GM12878 (cell line): ENCODE measurements at regions not wholly inside any gene's neighbourhood (a gene's known extent, or its start where the extent isn't known, plus 50 kb on each side); places are given as distances from the start of the nearest gene placed in this dataset.

Source experiments
- ATAC-seq: fragments of 200-7000 bp; cut with Tn5 transposase; 3 replicates; pipeline ENCODE4 v1.9.1; 2020; ENCODE audit warnings: mild to moderate bottlenecking, moderate library complexity
- BruUV-seq: library from RNA; stranded (reverse); fragments of 400-500 nt; replicated peaks from 2 replicates; lab custom pipeline; 2021; lab: Mats Ljungman, UMichigan
- CTCF ChIA-PET: fragments of 300-600 bp; sonication (Branson Sonifier 250); formaldehyde crosslinking; extraction: SDS; loops from one replicate; lab custom pipeline; 2021; ENCODE audit warnings: inconsistent platforms; lab: Yijun Ruan, JAX
- POLR2A ChIA-PET: fragments of 350-600 bp; formaldehyde crosslinking; extraction: SDS; loops from one replicate; lab custom pipeline; 2021; ENCODE audit warnings: inconsistent platforms; lab: Charles Lee
- RAD21 ChIA-PET: fragments of 300-600 bp; sonication (Branson Sonifier 250); formaldehyde crosslinking; loops from one replicate; lab custom pipeline; 2023; ENCODE audit warnings: antibody characterized with exemption; ENCODE audit not compliant: unreplicated experiment; lab: Charles Lee
- SMC1A ChIA-PET: fragments of 300-600 bp; sonication (Branson Sonifier 250); formaldehyde crosslinking; loops from one replicate; lab custom pipeline; 2023; ENCODE audit not compliant: unreplicated experiment, uncharacterized antibody; lab: Charles Lee
- DNase-seq: peaks from one replicate; pipeline ENCODE4 v3.0.0-alpha.2; 2011; ENCODE audit warnings: low read depth, low spot score
- FAIRE-seq: peaks from 3 replicates; lab custom pipeline; 2011; peaks lifted over from hg19 to GRCh38; lab: Jason Lieb, UNC
- H2AFZ ChIP-seq: 2 replicates; pipeline ENCODE4 v1.6.0; 2011; ENCODE audit warnings: low read depth, low read length, control low read depth; ENCODE audit not compliant: control insufficient read depth
- H3K27ac ChIP-seq: 2 replicates; pipeline ENCODE4 v1.5.1; 2011; ENCODE audit warnings: control low read depth; ENCODE audit not compliant: control insufficient read depth, insufficient read depth
- H3K27me3 ChIP-seq, 2 experiments: replicated peaks in 1 of 2; 2 replicates each; pipeline versions ENCODE4 v1.6.0 to v1.6.1; 2011; ENCODE audit warnings: low read length in 1 of 2; ENCODE audit not compliant: control insufficient read depth in 2 of 2, insufficient read depth in 2 of 2
- H3K36me3 ChIP-seq, 2 experiments: 2 replicates each; pipeline ENCODE4 v1.5.1; 2011; ENCODE audit warnings: low read length in 1 of 2; ENCODE audit not compliant: control insufficient read depth in 2 of 2, insufficient read depth in 2 of 2
- H3K4me1 ChIP-seq: 2 replicates; pipeline ENCODE4 v1.6.1; 2011; ENCODE audit warnings: mild to moderate bottlenecking, low read length, moderate library complexity, mixed read lengths; ENCODE audit not compliant: control insufficient read depth, insufficient read depth
- H3K4me2 ChIP-seq: 2 replicates; pipeline ENCODE4 v1.6.0; 2011; ENCODE audit warnings: control low read depth; ENCODE audit not compliant: control insufficient read depth, insufficient read depth
- H3K4me3 ChIP-seq: fragments of 200-600 bp; sonication (generic); 2 replicates; pipeline ENCODE4 v1.5.1; 2016
- H3K79me2 ChIP-seq: 2 replicates; pipeline ENCODE4 v1.6.0; 2011; ENCODE audit warnings: low read length; ENCODE audit not compliant: control insufficient read depth, insufficient read depth
- H3K9ac ChIP-seq: 2 replicates; pipeline ENCODE4 v1.8.0; 2011; ENCODE audit warnings: low read length, control low read depth, mixed read lengths; ENCODE audit not compliant: control insufficient read depth, insufficient read depth
- H3K9me3 ChIP-seq: replicated peaks from 3 replicates; pipeline ENCODE4 v1.5.1; 2011; ENCODE audit warnings: mild to moderate bottlenecking, low read length; ENCODE audit not compliant: control insufficient read depth, insufficient read depth
- H4K20me1 ChIP-seq: 2 replicates; pipeline ENCODE4 v1.6.0; 2011; ENCODE audit not compliant: control insufficient read depth, insufficient read depth
- BACH1 ChIP-seq: fragments of 450-650 bp; IDR thresholded peaks from 2 replicates; pipeline ENCODE4 v1.6.1; 2017; ENCODE audit warnings: mild to moderate bottlenecking, borderline replicate concordance
- BCLAF1 ChIP-seq: fragments of 450-650 bp; IDR thresholded peaks from 2 replicates; pipeline ENCODE4 v1.6.1; 2017; ENCODE audit warnings: antibody characterized with exemption, mild to moderate bottlenecking, moderate library complexity
- CBX5 ChIP-seq: sonication (generic); IDR thresholded peaks from 2 replicates; pipeline ENCODE4 v1.6.1; 2016; ENCODE audit warnings: low read depth, moderate library complexity, mild to moderate bottlenecking, inconsistent platforms
- CHD1 ChIP-seq: IDR thresholded peaks from 2 replicates; pipeline ENCODE4 v1.6.1; 2012; ENCODE audit warnings: low read depth, low read length, improper control_type of control experiment
- CREM ChIP-seq: IDR thresholded peaks from 2 replicates; pipeline ENCODE4 v1.6.1; 2014; ENCODE audit warnings: antibody characterized with exemption, low read depth
- EZH2 ChIP-seq: IDR thresholded peaks from 2 replicates; pipeline ENCODE4 v1.6.1; 2012; ENCODE audit warnings: low read depth, mild to moderate bottlenecking, control low read depth, inconsistent platforms, low read length, borderline replicate concordance; ENCODE audit not compliant: control insufficient read depth
- FOS ChIP-seq: IDR thresholded peaks from 3 replicates; pipeline ENCODE4 v1.6.1; 2011; ENCODE audit warnings: borderline replicate concordance; ENCODE audit not compliant: insufficient read length; ENCODE audit errors: extremely low read depth
- HCFC1 ChIP-seq: fragments of 150-350 bp; IDR thresholded peaks from 2 replicates; pipeline ENCODE4 v1.6.1; 2014; ENCODE audit warnings: low read length
- NR2F1 ChIP-seq: fragments of 450-650 bp; conservative IDR thresholded peaks from 2 replicates; pipeline ENCODE4 v1.6.1; 2017; ENCODE audit warnings: mild to moderate bottlenecking
- PAX8 ChIP-seq: fragments of 450-650 bp; IDR thresholded peaks from 2 replicates; pipeline ENCODE4 v1.6.1; 2017; ENCODE audit warnings: mild to moderate bottlenecking, moderate library complexity
- POLR2AphosphoS5 ChIP-seq: IDR thresholded peaks from 2 replicates; pipeline ENCODE4 v1.6.1; 2011; ENCODE audit warnings: mild to moderate bottlenecking, low read length, inconsistent platforms
- PRDM15 ChIP-seq: fragments of 450-650 bp; formaldehyde crosslinking; IDR thresholded peaks from 2 replicates; pipeline ENCODE4 v1.4.0; 2020; ENCODE audit warnings: mild to moderate bottlenecking, moderate library complexity
- RELA ChIP-seq: fragments of 450-650 bp; IDR thresholded peaks from 2 replicates; pipeline ENCODE4 v1.8.0; 2014; ENCODE audit warnings: borderline replicate concordance; ENCODE audit not compliant: partially characterized antibody
- SMAD1 ChIP-seq: fragments of 450-650 bp; IDR thresholded peaks from 2 replicates; pipeline ENCODE4 v1.6.1; 2018; ENCODE audit warnings: mild to moderate bottlenecking, low read depth; ENCODE audit not compliant: partially characterized antibody
- SREBF1 ChIP-seq: IDR thresholded peaks from 2 replicates; pipeline ENCODE4 v1.6.1; 2012; ENCODE audit warnings: mild to moderate bottlenecking, low read length
- STAT3 ChIP-seq: IDR thresholded peaks from 2 replicates; pipeline ENCODE4 v1.6.1; 2011; ENCODE audit warnings: low read depth, low read length, improper control_type of control experiment
- USF2 ChIP-seq: IDR thresholded peaks from 2 replicates; pipeline ENCODE4 v1.6.1; 2011; ENCODE audit warnings: low read depth, low read length, improper control_type of control experiment, borderline replicate concordance
- ZNF217 ChIP-seq: fragments of 450-650 bp; IDR thresholded peaks from 2 replicates; pipeline ENCODE4 v1.6.1; 2017; ENCODE audit warnings: antibody characterized with exemption, mild to moderate bottlenecking
- ZSCAN29 ChIP-seq: fragments of 450-650 bp; IDR thresholded peaks from 2 replicates; pipeline ENCODE4 v1.6.1; 2017; ENCODE audit warnings: mild to moderate bottlenecking, moderate library complexity
- ZZZ3 ChIP-seq: IDR thresholded peaks from 2 replicates; pipeline ENCODE4 v1.6.1; 2011; ENCODE audit warnings: low read depth; ENCODE audit not compliant: control insufficient read depth, insufficient read length
- WGBS: methylation state at CpG from one replicate; pipeline ENCODE4 v1.1.6; 2016; ENCODE audit warnings: low lambda C conversion rate; ENCODE audit not compliant: insufficient replicate concordance, insufficient coverage; ENCODE audit errors: missing lambda C conversion rate; 5-methylcytosine and 5-hydroxymethylcytosine counted together
- in situ Hi-C: fragments of 300-500 bp; cut with MboI; formaldehyde crosslinking; loops from 9 replicates; pipeline ENCODE4 v1.14.3; 2018; ENCODE audit warnings: mixed read lengths
- intact Hi-C: fragments of 100-400 bp; cut with micrococcal nuclease; formaldehyde crosslinking; loops from one replicate; pipeline ENCODE4 v1.14.2; 2022; ENCODE audit not compliant: unreplicated experiment

- TF ChIP-seq RELA (no peak), SREBF1 (no peak), CREM (no peak), SMAD1 (no peak), BCLAF1 (no peak), ZNF217 (no peak), NR2F1 (no peak), CHD1 (no peak), ZSCAN29 (no peak), ZZZ3 (no peak), FOS (no peak), USF2 (no peak), HCFC1 (no peak), CBX5 (no peak), PRDM15 (CRISPR knock-in tag) (no peak), PAX8 (no peak), EZH2 (no peak), POLR2AphosphoS5 (no peak), STAT3 (no peak), BACH1 (no peak)
- no peaks in the 10 kb centered on the region; the same call in 2 of the 3 replicates for H3K9me3 ChIP-seq
- H4K20me1 ChIP-seq, result no peaks in the 10 kb centered on the region
- ChIA-PET POLR2A (no interaction called here), RAD21 (no interaction called here), SMC1A (no interaction called here), CTCF (no interaction called here)
- in situ Hi-C loops, result no loop called here
- no peak for FAIRE-seq
- no peaks in the 10 kb centered on the region for H3K27me3 ChIP-seq
- H3K4me3 ChIP-seq, result no peak overlapping the region
- WGBS, result 21% methylated on average over 3 of the region's 3 CpGs
- no TSS peak for BruUV-seq
- intact Hi-C loops, result no loop called here
- H3K4me2 ChIP-seq, result no peak overlapping the region
- H3K79me2 ChIP-seq, result no peaks in the 10 kb centered on the region
- no peak overlapping the region for H3K27ac ChIP-seq
- no peak overlapping the region for H3K9ac ChIP-seq
- H2AFZ ChIP-seq, result no peak overlapping the region
- H3K36me3 ChIP-seq, result no peaks in the 10 kb centered on the region
- ATAC-seq, result no peak
- DNase-seq, result no peak
- no peaks in the 10 kb centered on the region for H3K4me1 ChIP-seq
Measured at GRCh38 chr7:131934452-131934851, 378.0 kb upstream of the PODXL start.
